GM23248 (cell line): ENCODE measurements at regions not wholly inside any gene's neighbourhood (a gene's known extent, or its start where the extent isn't known, plus 50 kb on each side); places are given as distances from the start of the nearest gene placed in this dataset.

ENCODE experiments used
- EZH2 ChIP-seq: fragments of 200-600 bp; sonication (generic); IDR thresholded peaks from 2 replicates; pipeline ENCODE4 v1.6.1; 2018; ENCODE audit warnings: antibody characterized with exemption, mild to moderate bottlenecking; ENCODE audit not compliant: insufficient read depth, poor library complexity, severe bottlenecking
- EZH2phosphoT487 ChIP-seq: fragments of 200-600 bp; sonication (generic); IDR thresholded peaks from 2 replicates; pipeline ENCODE4 v1.6.1; 2018; ENCODE audit warnings: antibody characterized with exemption, moderate library complexity, mild to moderate bottlenecking, low read depth; ENCODE audit not compliant: insufficient read depth

- TF ChIP-seq EZH2 (no peak), EZH2phosphoT487 (no peak)
Observed at GRCh38 chr5:17399931-17400330, 98.1 kb upstream of the TAF11L2 start.
